WTC11 (cell line): ENCODE measurements at regions not wholly inside any gene's neighbourhood (a gene's known extent, or its start where the extent isn't known, plus 50 kb on each side); places are given as distances from the start of the nearest gene placed in this dataset.

Experiments
- ATAC-seq: fragments of 200-7000 bp; cut with Tn5 transposase; 2 replicates; pipeline ENCODE4 v1.10.0; 2021; ENCODE audit warnings: mild to moderate bottlenecking, moderate library complexity
- CTCF ChIA-PET: fragments of 300-600 bp; sonication (Branson Sonifier 250); formaldehyde crosslinking; loops from one replicate; lab custom pipeline; 2021; ENCODE audit warnings: antibody characterized with exemption; lab: Charles Lee
- POLR2A ChIA-PET: fragments of 350-600 bp; sonication (Branson Sonifier 250); formaldehyde crosslinking; loops from one replicate; lab custom pipeline; 2021; ENCODE audit warnings: antibody characterized with exemption; lab: Charles Lee
- DNase-seq: peaks from one replicate; pipeline ENCODE4 v3.0.0; 2021; ENCODE audit warnings: low spot score
- H3K27ac Mint-ChIP-seq: 2 replicates; pipeline ENCODE4 v1.8.0; 2021; ENCODE audit warnings: mixed read lengths
- H3K27me3 Mint-ChIP-seq: 2 replicates; pipeline ENCODE4 v1.8.0; 2021; ENCODE audit warnings: low read depth, mild to moderate bottlenecking, moderate library complexity, mixed read lengths
- H3K36me3 Mint-ChIP-seq: 2 replicates; pipeline ENCODE4 v1.8.0; 2021; ENCODE audit warnings: mixed read lengths
- H3K4me1 Mint-ChIP-seq: 2 replicates; pipeline ENCODE4 v1.8.0; 2022; ENCODE audit warnings: mixed read lengths
- H3K4me3 Mint-ChIP-seq: 2 replicates; pipeline ENCODE4 v1.8.0; 2021; ENCODE audit warnings: mild to moderate bottlenecking, moderate library complexity, mixed read lengths
- H3K9me3 Mint-ChIP-seq: 2 replicates; pipeline ENCODE4 v1.8.0; 2021; ENCODE audit warnings: mixed read lengths
- CDX4 ChIP-seq: fragments of 250-450 bp; sonication (Bioruptor Pico); IDR thresholded peaks from 2 replicates; pipeline ENCODE4 v1.9.0; 2021; ENCODE audit warnings: moderate library complexity, mild to moderate bottlenecking, inconsistent platforms, borderline replicate concordance
- CREM ChIP-seq: sonication (generic); formaldehyde crosslinking; IDR thresholded peaks from 2 replicates; pipeline ENCODE4 v1.8.1; 2022; ENCODE audit warnings: mild to moderate bottlenecking, missing genetic modification reagents, moderate library complexity
- ELF4 ChIP-seq: sonication (generic); formaldehyde crosslinking; IDR thresholded peaks from 2 replicates; pipeline ENCODE4 v1.8.1; 2022; ENCODE audit warnings: low read depth, mild to moderate bottlenecking, moderate library complexity, missing genetic modification reagents
- ERG ChIP-seq: fragments of 250-450 bp; sonication (Bioruptor Pico); IDR thresholded peaks from 2 replicates; pipeline ENCODE4 v1.8.0; 2021; ENCODE audit warnings: mild to moderate bottlenecking
- ESRRA ChIP-seq: sonication (generic); formaldehyde crosslinking; IDR thresholded peaks from 2 replicates; pipeline ENCODE4 v1.8.1; 2022; ENCODE audit warnings: mild to moderate bottlenecking, missing genetic modification reagents, borderline replicate concordance
- ETV6 ChIP-seq: sonication (generic); formaldehyde crosslinking; IDR thresholded peaks from 2 replicates; pipeline ENCODE4 v1.8.1; 2022; ENCODE audit warnings: mild to moderate bottlenecking, missing genetic modification reagents
- FOXJ3 ChIP-seq: sonication (generic); formaldehyde crosslinking; IDR thresholded peaks from 2 replicates; pipeline ENCODE4 v1.9.0; 2021; ENCODE audit warnings: missing genetic modification reagents, mild to moderate bottlenecking, borderline replicate concordance
- GRHL2 ChIP-seq: fragments of 250-450 bp; sonication (Bioruptor Pico); IDR thresholded peaks from 2 replicates; pipeline ENCODE4 v1.8.0; 2022; ENCODE audit warnings: mild to moderate bottlenecking, moderate library complexity; ENCODE audit not compliant: insufficient replicate concordance, severe bottlenecking
- JAZF1 ChIP-seq: fragments of 250-450 bp; sonication (Bioruptor Pico); IDR thresholded peaks from 2 replicates; pipeline ENCODE4 v1.9.0; 2021; ENCODE audit warnings: moderate library complexity, mild to moderate bottlenecking, inconsistent platforms
- MYBL2 ChIP-seq: sonication (generic); formaldehyde crosslinking; IDR thresholded peaks from 2 replicates; pipeline ENCODE4 v1.8.1; 2023; ENCODE audit warnings: mild to moderate bottlenecking, moderate library complexity, missing genetic modification reagents
- OVOL2 ChIP-seq: fragments of 250-450 bp; sonication (Bioruptor Pico); IDR thresholded peaks from 2 replicates; pipeline ENCODE4 v1.9.0; 2021; ENCODE audit warnings: mild to moderate bottlenecking, borderline replicate concordance
- RORB ChIP-seq: fragments of 250-450 bp; sonication (Bioruptor Pico); IDR thresholded peaks from 2 replicates; pipeline ENCODE4 v1.9.0; 2021; ENCODE audit warnings: mild to moderate bottlenecking
- SP1 ChIP-seq: sonication (generic); formaldehyde crosslinking; conservative IDR thresholded peaks from 2 replicates; pipeline ENCODE4 v1.8.1; 2022; ENCODE audit warnings: missing genetic modification reagents
- ZMAT4 ChIP-seq: fragments of 250-450 bp; sonication (Bioruptor Pico); IDR thresholded peaks from 2 replicates; pipeline ENCODE4 v1.9.0; 2021; ENCODE audit warnings: mild to moderate bottlenecking
- ZNF317 ChIP-seq: sonication (generic); formaldehyde crosslinking; IDR thresholded peaks from 2 replicates; pipeline ENCODE4 v1.8.1; 2023; ENCODE audit warnings: low read depth, mild to moderate bottlenecking, moderate library complexity, missing genetic modification reagents, borderline replicate concordance
- ZNF396 ChIP-seq: fragments of 250-450 bp; sonication (Bioruptor Pico); IDR thresholded peaks from 2 replicates; pipeline ENCODE4 v1.8.0; 2021; ENCODE audit warnings: mild to moderate bottlenecking, moderate library complexity, borderline replicate concordance
- ZNF416 ChIP-seq: fragments of 250-450 bp; sonication (Bioruptor Pico); IDR thresholded peaks from 2 replicates; pipeline ENCODE4 v1.9.0; 2021; ENCODE audit warnings: mild to moderate bottlenecking, inconsistent platforms
- ZNF532 ChIP-seq: fragments of 250-450 bp; sonication (Bioruptor Pico); IDR thresholded peaks from 2 replicates; pipeline ENCODE4 v1.9.0; 2021; ENCODE audit warnings: mild to moderate bottlenecking, borderline replicate concordance
- TF ChIP-seq, protein P1 (sequence below): sonication (generic); formaldehyde crosslinking; IDR thresholded peaks from 2 replicates; pipeline ENCODE4 v1.8.0; 2022; ENCODE audit warnings: mild to moderate bottlenecking, missing genetic modification reagents
- TF ChIP-seq, protein P2 (sequence below): sonication (generic); formaldehyde crosslinking; IDR thresholded peaks from 2 replicates; pipeline ENCODE4 v1.8.1; 2022; ENCODE audit warnings: missing genetic modification reagents, borderline replicate concordance

GRCh38 chr2:146094185-146094584 lies 1574.3 kb upstream of the ZEB2 start:
- TF ChIP-seq ESRRA (CRISPR knock-in tag) (no peak), FOXJ3 (CRISPR knock-in tag) (no peak), ZMAT4 (no peak), ZNF416 (CRISPR knock-in tag) (no peak), GRHL2 (CRISPR knock-in tag) (no peak), OVOL2 (no peak), ZNF396 (CRISPR knock-in tag) (no peak), CDX4 (CRISPR knock-in tag) (no peak)
- ATAC-seq (no peak), DNase-seq (no peak)
- no peak overlapping the region for H3K27ac Mint-ChIP-seq
- no peaks in the 10 kb centered on the region for H3K27me3 Mint-ChIP-seq
- H3K9me3 Mint-ChIP-seq: peaks cover 67% of the 10 kb centered on the region
- CTCF ChIA-PET: no interaction called here
- peaks cover 34% of the 10 kb centered on the region for H3K36me3 Mint-ChIP-seq
- POLR2A ChIA-PET: no interaction called here
- no peaks in the 10 kb centered on the region for H3K4me1 Mint-ChIP-seq
- no peak overlapping the region for H3K4me3 Mint-ChIP-seq

- DNase-seq (no peak), ATAC-seq (no peak)
- Mint-ChIP-seq H3K4me1 (no peaks in the 10 kb centered on the region), H3K4me3 (no peak overlapping the region), H3K36me3 (no peaks in the 10 kb centered on the region; the same call in 1 of the 2 replicates), H3K27me3 (no peaks in the 10 kb centered on the region)
- CTCF ChIA-PET: no interaction called here
- TF ChIP-seq ZNF317 (no peak), ZNF532 (no peak), ELF4 (CRISPR knock-in tag) (no peak), JAZF1 (CRISPR knock-in tag) (no peak), ESRRA (CRISPR knock-in tag) (no peak), CREM (CRISPR knock-in tag) (no peak), SP1 (CRISPR knock-in tag) (no peak), ETV6 (CRISPR knock-in tag) (no peak), MYBL2 (CRISPR knock-in tag) (no peak), ERG (CRISPR knock-in tag) (no peak), RORB (CRISPR knock-in tag) (no peak)
- TF ChIP-seq, protein P1, sequence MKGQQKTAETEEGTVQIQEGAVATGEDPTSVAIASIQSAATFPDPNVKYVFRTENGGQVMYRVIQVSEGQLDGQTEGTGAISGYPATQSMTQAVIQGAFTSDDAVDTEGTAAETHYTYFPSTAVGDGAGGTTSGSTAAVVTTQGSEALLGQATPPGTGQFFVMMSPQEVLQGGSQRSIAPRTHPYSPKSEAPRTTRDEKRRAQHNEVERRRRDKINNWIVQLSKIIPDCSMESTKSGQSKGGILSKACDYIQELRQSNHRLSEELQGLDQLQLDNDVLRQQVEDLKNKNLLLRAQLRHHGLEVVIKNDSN (CRISPR knock-in tag): no peak
- TF ChIP-seq, protein P2, sequence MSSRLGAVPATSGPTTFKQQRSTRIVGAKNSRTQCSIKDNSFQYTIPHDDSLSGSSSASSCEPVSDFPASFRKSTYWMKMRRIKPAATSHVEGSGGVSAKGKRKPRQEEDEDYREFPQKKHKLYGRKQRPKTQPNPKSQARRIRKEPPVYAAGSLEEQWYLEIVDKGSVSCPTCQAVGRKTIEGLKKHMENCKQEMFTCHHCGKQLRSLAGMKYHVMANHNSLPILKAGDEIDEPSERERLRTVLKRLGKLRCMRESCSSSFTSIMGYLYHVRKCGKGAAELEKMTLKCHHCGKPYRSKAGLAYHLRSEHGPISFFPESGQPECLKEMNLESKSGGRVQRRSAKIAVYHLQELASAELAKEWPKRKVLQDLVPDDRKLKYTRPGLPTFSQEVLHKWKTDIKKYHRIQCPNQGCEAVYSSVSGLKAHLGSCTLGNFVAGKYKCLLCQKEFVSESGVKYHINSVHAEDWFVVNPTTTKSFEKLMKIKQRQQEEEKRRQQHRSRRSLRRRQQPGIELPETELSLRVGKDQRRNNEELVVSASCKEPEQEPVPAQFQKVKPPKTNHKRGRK: no peak
- TF ChIP-seq, all 79 proteins: peak for 0
- POLR2A ChIA-PET: no interaction called here
- Mint-ChIP-seq H3K9me3 (peaks cover 16% of the 10 kb centered on the region), H3K27ac (no peak overlapping the region)
These were observed 1561.5 kb upstream of the ZEB2 start for GRCh38 chr2:146081459-146081858.
